H1 (cell line): ENCODE measurements at regions not wholly inside any gene's neighbourhood (a gene's known extent, or its start where the extent isn't known, plus 50 kb on each side); places are given as distances from the start of the nearest gene placed in this dataset.

Experiments
- BCL11A ChIP-seq, 2 experiments: IDR thresholded peaks; one replicate each; pipeline ENCODE4 v1.6.1; 2011; ENCODE audit warnings: low read depth in 2 of 2, low read length in 2 of 2, mild to moderate bottlenecking in 2 of 2
- CEBPB ChIP-seq: IDR thresholded peaks from 2 replicates; pipeline ENCODE4 v1.6.1; 2012; ENCODE audit warnings: low read depth, low read length
- JUN ChIP-seq: IDR thresholded peaks from 2 replicates; pipeline ENCODE4 v1.6.1; 2011; ENCODE audit warnings: low read depth, mild to moderate bottlenecking, improper control_type of control experiment, low read length
- JUND ChIP-seq: IDR thresholded peaks from 2 replicates; pipeline ENCODE4 v1.6.1; 2011; ENCODE audit warnings: mild to moderate bottlenecking, improper control_type of control experiment, low read length
- KDM5A ChIP-seq: fragments of 200-600 bp; IDR thresholded peaks from 2 replicates; pipeline ENCODE4 v1.7.1; 2012; ENCODE audit warnings: mild to moderate bottlenecking, low read length, inconsistent platforms, mixed read lengths
- PHF8 ChIP-seq: fragments of 200-600 bp; sonication (generic); conservative IDR thresholded peaks from 2 replicates; pipeline ENCODE4 v1.7.1; 2012; ENCODE audit warnings: low read depth, mild to moderate bottlenecking, inconsistent platforms, low read length, moderate library complexity
- POLR2A ChIP-seq, 2 experiments: IDR thresholded peaks; 1 replicate in 1 of 2; 2 replicates in 1 of 2; pipeline ENCODE4 v1.6.1; 2011; ENCODE audit warnings: low read depth in 2 of 2, low read length in 2 of 2, mild to moderate bottlenecking in 2 of 2; ENCODE audit errors: control extremely low read depth in 1 of 2
- POU5F1 ChIP-seq: IDR thresholded peaks from 2 replicates; pipeline ENCODE4 v1.6.1; 2011; ENCODE audit warnings: low read depth, mild to moderate bottlenecking, low read length, moderate library complexity
- RNF2 ChIP-seq: fragments of 200-900, 300-1000 bp; sonication (generic); IDR thresholded peaks from 2 replicates; pipeline ENCODE4 v1.7.1; 2016; ENCODE audit warnings: borderline replicate concordance, low read depth, mild to moderate bottlenecking, antibody characterized with exemption, low read length; ENCODE audit not compliant: poor library complexity, severe bottlenecking; ENCODE audit errors: missing control alignments
- SIRT6 ChIP-seq: IDR thresholded peaks from one replicate; pipeline ENCODE4 v1.7.1; 2012; ENCODE audit warnings: low read length, inconsistent platforms
- SP1 ChIP-seq: IDR thresholded peaks from 2 replicates; pipeline ENCODE4 v1.6.1; 2011; ENCODE audit warnings: low read depth, low read length
- SP4 ChIP-seq: IDR thresholded peaks from 2 replicates; pipeline ENCODE4 v1.6.1; 2012; ENCODE audit warnings: low read length, inconsistent platforms
- ZNF274 ChIP-seq: IDR thresholded peaks from 2 replicates; pipeline ENCODE4 v1.7.0; 2012; ENCODE audit warnings: low read length, borderline replicate concordance; ENCODE audit errors: extremely low read depth
- TF ChIP-seq, protein P1 (sequence below): fragments of 300-600 bp; sonication (generic); IDR thresholded peaks from 2 replicates; pipeline ENCODE4 v1.7.1; 2012; ENCODE audit warnings: low read length, moderate library complexity, mild to moderate bottlenecking, inconsistent platforms; ENCODE audit not compliant: insufficient replicate concordance

DNA sequence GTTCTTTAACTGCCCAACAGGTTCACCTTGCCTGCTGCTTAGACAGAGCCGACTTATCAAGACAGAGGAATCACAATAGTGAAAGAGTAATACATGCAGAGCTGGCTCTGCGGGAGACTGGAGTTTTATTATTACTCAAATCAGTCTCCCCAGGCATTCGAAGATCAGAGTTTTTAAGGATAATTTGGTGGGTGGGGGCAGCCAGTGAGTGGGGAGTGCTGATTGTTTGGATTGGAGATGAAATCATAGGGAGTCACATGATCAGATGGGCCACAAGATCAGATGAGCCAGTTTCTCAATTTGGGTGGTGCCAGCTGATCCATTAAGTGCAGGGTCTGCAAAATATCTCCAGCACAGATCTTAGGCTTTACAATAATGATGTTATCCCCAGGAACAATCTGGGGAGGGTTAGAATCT lies 131.3 kb downstream of the AKR1D1 start (continued):
- TF ChIP-seq KDM5A (no peak), JUND (no peak), CEBPB (no peak), ZNF274 (no peak), BCL11A (IDR thresholded peaks at IDR 0.05; ENCODE audit: low read depth in 2 of 2, low read length in 2 of 2) (peak; percentile 85 to 94), RNF2 (no peak), SP4 (no peak), POLR2A (IDR thresholded peaks at IDR 0.05; ENCODE audit: control extremely low read depth in 1 of 2, low read depth in 2 of 2, low read length in 2 of 2) (no peak), JUN (no peak), SP1 (peak; percentile 72), POU5F1 (peak; percentile 89), PHF8 (no peak), SIRT6 (no peak)
- TF ChIP-seq, protein P1, sequence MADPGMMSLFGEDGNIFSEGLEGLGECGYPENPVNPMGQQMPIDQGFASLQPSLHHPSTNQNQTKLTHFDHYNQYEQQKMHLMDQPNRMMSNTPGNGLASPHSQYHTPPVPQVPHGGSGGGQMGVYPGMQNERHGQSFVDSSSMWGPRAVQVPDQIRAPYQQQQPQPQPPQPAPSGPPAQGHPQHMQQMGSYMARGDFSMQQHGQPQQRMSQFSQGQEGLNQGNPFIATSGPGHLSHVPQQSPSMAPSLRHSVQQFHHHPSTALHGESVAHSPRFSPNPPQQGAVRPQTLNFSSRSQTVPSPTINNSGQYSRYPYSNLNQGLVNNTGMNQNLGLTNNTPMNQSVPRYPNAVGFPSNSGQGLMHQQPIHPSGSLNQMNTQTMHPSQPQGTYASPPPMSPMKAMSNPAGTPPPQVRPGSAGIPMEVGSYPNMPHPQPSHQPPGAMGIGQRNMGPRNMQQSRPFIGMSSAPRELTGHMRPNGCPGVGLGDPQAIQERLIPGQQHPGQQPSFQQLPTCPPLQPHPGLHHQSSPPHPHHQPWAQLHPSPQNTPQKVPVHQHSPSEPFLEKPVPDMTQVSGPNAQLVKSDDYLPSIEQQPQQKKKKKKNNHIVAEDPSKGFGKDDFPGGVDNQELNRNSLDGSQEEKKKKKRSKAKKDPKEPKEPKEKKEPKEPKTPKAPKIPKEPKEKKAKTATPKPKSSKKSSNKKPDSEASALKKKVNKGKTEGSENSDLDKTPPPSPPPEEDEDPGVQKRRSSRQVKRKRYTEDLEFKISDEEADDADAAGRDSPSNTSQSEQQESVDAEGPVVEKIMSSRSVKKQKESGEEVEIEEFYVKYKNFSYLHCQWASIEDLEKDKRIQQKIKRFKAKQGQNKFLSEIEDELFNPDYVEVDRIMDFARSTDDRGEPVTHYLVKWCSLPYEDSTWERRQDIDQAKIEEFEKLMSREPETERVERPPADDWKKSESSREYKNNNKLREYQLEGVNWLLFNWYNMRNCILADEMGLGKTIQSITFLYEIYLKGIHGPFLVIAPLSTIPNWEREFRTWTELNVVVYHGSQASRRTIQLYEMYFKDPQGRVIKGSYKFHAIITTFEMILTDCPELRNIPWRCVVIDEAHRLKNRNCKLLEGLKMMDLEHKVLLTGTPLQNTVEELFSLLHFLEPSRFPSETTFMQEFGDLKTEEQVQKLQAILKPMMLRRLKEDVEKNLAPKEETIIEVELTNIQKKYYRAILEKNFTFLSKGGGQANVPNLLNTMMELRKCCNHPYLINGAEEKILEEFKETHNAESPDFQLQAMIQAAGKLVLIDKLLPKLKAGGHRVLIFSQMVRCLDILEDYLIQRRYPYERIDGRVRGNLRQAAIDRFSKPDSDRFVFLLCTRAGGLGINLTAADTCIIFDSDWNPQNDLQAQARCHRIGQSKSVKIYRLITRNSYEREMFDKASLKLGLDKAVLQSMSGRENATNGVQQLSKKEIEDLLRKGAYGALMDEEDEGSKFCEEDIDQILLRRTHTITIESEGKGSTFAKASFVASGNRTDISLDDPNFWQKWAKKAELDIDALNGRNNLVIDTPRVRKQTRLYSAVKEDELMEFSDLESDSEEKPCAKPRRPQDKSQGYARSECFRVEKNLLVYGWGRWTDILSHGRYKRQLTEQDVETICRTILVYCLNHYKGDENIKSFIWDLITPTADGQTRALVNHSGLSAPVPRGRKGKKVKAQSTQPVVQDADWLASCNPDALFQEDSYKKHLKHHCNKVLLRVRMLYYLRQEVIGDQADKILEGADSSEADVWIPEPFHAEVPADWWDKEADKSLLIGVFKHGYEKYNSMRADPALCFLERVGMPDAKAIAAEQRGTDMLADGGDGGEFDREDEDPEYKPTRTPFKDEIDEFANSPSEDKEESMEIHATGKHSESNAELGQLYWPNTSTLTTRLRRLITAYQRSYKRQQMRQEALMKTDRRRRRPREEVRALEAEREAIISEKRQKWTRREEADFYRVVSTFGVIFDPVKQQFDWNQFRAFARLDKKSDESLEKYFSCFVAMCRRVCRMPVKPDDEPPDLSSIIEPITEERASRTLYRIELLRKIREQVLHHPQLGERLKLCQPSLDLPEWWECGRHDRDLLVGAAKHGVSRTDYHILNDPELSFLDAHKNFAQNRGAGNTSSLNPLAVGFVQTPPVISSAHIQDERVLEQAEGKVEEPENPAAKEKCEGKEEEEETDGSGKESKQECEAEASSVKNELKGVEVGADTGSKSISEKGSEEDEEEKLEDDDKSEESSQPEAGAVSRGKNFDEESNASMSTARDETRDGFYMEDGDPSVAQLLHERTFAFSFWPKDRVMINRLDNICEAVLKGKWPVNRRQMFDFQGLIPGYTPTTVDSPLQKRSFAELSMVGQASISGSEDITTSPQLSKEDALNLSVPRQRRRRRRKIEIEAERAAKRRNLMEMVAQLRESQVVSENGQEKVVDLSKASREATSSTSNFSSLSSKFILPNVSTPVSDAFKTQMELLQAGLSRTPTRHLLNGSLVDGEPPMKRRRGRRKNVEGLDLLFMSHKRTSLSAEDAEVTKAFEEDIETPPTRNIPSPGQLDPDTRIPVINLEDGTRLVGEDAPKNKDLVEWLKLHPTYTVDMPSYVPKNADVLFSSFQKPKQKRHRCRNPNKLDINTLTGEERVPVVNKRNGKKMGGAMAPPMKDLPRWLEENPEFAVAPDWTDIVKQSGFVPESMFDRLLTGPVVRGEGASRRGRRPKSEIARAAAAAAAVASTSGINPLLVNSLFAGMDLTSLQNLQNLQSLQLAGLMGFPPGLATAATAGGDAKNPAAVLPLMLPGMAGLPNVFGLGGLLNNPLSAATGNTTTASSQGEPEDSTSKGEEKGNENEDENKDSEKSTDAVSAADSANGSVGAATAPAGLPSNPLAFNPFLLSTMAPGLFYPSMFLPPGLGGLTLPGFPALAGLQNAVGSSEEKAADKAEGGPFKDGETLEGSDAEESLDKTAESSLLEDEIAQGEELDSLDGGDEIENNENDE = peak; percentile 86
